Muscle of leg (tissue), 3 donors: ENCODE measurements at regions not wholly inside any gene's neighbourhood (a gene's known extent, or its start where the extent isn't known, plus 50 kb on each side); places are given as distances from the start of the nearest gene placed in this dataset.

Experiments used
- DNase-seq: peaks from one replicate; pipeline ENCODE4 v3.0.0; 2013
- H3K27ac ChIP-seq: one replicate; pipeline ENCODE4 v1.5.1; 2013; ENCODE audit warnings: mild to moderate bottlenecking, low read length, control low read depth
- H3K27me3 ChIP-seq: one replicate; pipeline ENCODE4 v1.6.1; 2013; ENCODE audit warnings: low read length; ENCODE audit not compliant: control insufficient read depth, insufficient read depth
- H3K36me3 ChIP-seq: one replicate; pipeline ENCODE4 v1.6.1; 2013; ENCODE audit warnings: low read length; ENCODE audit not compliant: control insufficient read depth, insufficient read depth
- H3K4me1 ChIP-seq: one replicate; pipeline ENCODE4 v1.6.1; 2013; ENCODE audit warnings: low read length; ENCODE audit not compliant: control insufficient read depth, insufficient read depth
- H3K4me3 ChIP-seq: one replicate; pipeline ENCODE4 v1.5.1; 2013; ENCODE audit warnings: low read length, control low read depth
- H3K9me3 ChIP-seq: replicated peaks from 2 replicates; pipeline ENCODE4 v1.6.1; 2013; ENCODE audit warnings: low read depth, low read length; ENCODE audit not compliant: control insufficient read depth
- WGBS: methylation state at CpG from one replicate; pipeline ENCODE4 v1.1.5; 2013; ENCODE audit warnings: missing lambda C conversion rate; ENCODE audit not compliant: insufficient coverage; 5-methylcytosine and 5-hydroxymethylcytosine counted together

DNA sequence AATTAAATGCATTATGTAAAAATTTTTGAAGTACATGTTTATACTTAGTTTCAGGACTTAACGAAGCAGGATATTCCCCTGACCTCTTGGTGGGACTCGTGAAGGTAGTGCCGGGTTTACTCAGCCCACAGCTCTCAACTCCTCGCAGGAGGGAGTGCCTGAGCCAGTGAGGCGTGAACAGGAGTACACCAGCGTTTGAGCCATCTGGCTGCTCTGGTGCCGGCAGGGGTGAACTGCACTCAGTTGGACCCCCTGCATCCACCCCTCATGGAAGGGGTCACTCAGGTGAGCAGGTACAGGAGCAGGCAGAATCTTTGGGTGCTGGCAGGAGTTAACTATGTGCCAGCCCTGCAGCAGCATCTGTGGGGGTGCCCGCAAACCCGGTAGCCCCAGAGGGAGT, 625.1 kb upstream of the PCDH15 start:
- Histone ChIP-seq H3K27ac (no peak overlapping the region), H3K36me3 (no peaks in the 10 kb centered on the region), H3K4me3 (no peak overlapping the region), H3K9me3 (no peaks in the 10 kb centered on the region), H3K27me3 (no peaks in the 10 kb centered on the region), H3K4me1 (no peaks in the 10 kb centered on the region)
- 88% methylated on average over 9 of the region's 9 CpGs for WGBS
- no peak for DNase-seq

DNA sequence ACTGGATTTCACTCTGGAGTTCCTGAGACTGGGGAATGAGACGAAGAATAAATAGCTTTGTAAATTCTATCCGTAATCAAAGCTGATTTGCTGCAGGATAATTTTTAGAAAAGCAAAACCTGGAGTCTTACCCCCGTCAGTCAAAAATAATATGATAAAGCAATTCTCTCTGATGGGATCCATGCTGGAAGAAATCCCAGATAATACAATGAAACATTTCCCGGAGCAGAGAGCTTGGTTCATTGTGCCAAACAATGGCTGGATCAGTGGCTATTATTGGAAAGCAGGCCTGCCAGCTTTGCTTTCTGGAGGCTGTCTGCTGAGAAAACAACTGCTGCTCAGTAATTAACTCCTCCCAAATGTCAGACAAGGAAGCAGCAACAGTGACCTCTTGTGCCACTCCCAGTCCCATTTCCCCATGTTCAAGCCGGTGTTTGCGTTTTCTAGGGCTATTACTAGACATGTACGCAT, 609.4 kb upstream of the PCDH15 start:
- Histone ChIP-seq H3K4me3 (no peak overlapping the region), H3K27ac (peak overlapping the region; percentile 2), H3K27me3 (no peaks in the 10 kb centered on the region), H3K36me3 (no peaks in the 10 kb centered on the region), H3K4me1 (no peaks in the 10 kb centered on the region), H3K9me3 (no peaks in the 10 kb centered on the region)
- WGBS, result 40% methylated on average over 1 of the region's 7 CpGs
- peak; percentile 77 for DNase-seq

DNA sequence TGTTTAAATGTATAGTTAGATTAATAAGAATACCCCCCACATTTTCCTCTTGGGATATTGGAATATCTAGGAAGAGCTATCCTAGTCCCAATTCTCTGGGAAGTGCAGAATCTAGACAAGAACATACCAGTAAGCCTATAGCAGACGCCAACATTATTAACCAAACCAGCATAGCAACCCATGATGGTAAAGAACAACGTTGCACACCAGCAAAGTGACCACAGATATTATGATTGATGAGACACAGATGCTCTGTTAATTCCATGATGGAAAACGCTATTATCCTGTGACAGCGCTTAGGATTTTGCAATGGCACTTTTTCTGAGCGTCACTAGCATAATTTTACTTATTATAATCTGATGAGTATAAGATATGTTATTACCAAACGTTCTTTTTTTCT, 603.1 kb upstream of the PCDH15 start:
- Histone ChIP-seq H3K27ac (no peak overlapping the region), H3K4me1 (no peaks in the 10 kb centered on the region), H3K9me3 (no peaks in the 10 kb centered on the region), H3K4me3 (no peak overlapping the region), H3K36me3 (no peaks in the 10 kb centered on the region), H3K27me3 (no peaks in the 10 kb centered on the region)
- no peak for DNase-seq
- no CpG with 5 or more reads among the region's 6 CpGs for WGBS

DNA sequence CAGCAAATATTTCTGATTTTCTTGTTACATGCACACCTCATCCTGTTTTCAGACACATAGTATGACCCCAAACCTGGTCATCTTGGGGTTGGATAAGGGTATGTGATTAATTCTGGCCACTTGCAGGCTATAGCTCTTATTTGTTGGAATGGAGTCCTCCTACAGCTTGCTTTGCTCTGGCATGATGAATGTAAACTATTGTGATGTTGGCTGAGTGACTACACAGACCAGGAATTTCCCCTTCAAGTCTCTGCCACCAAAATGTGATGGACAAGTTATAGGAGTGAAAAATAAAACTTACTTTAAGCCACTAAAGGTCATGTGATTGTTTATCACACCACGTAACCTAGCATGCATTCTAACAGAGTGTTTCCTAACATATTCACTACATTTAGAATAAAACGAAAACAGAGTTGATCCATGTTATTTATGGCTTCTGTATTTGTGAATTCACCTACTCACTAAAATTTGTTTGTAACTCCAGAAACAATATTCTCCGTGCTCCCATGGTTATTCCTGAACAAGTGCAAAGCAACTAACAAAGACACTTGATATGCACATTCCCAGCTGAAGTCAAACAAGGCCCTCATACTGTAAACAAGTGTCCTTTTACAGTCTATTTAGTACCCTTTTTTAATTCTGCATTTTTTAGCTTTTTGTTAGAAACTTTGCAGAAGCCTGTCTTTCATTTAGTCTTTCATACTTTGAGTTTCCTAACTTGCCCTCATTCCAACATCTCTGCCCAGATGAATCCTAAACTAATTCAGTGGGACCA, 599.2 kb upstream of the PCDH15 start:
- H3K27me3 ChIP-seq, result no peaks in the 10 kb centered on the region
- no peak overlapping the region for H3K27ac ChIP-seq
- 25% methylated on average over 1 of the region's 3 CpGs for WGBS
- H3K4me3 ChIP-seq, result no peak overlapping the region
- no peaks in the 10 kb centered on the region for H3K36me3 ChIP-seq
- no peak for DNase-seq
- H3K4me1 ChIP-seq, result no peaks in the 10 kb centered on the region
- no peaks in the 10 kb centered on the region for H3K9me3 ChIP-seq

DNA sequence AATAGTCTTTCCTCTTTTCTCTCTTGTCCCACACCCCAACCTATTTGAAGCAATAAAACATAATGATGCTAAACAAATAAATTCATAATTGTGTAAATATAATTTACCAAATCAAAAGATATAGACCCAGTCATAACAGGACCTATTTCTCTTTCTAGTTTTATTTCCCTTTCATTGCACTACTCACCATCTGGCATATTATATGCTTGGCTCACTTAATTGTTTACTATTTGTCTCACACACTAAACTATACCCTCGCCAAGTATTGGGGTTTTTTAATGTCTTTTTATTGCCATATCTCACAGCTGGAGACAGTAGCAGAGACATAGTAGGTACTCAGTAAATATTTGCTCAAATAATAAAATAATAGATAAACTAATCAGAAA, 597.5 kb upstream of the PCDH15 start:
- whole genome bisulfite sequencing, result no CpG with 5 or more reads among the region's 1 CpG

DNA sequence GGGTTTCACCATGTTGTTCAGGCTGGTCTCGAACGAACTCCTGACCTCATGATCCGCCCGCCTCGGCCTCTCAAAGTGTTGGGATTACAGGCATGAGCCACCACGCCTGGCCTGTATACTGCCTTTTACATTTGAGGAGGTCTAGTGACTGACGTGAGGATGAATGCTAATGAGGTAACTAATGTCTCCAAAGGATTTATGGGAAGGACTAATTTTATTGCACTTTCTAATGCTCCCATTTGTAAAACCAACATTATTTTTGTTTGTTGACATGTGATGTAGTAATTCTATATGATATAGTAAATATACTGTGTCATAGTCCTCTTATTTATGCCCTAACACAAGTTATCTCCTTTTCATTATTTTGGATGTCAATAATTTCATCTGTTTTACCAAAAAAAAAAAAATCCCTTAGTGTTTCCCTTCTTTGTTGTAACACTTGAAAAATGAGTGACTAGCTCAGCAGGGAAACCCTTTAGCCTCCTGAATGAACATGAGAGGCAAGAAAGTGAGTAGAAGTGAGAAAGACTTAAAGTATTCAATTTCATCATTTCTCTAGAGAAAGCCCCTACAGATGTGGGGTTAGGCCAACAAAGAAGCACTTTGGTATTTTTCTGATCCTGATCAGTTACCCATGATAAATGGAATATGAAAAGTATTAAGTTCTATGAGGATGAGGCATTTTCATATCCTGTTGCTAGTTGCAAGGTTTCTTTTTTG, 596.9 kb upstream of the PCDH15 start:
- Histone ChIP-seq H3K4me1 (no peaks in the 10 kb centered on the region), H3K4me3 (no peak overlapping the region), H3K27me3 (no peaks in the 10 kb centered on the region), H3K9me3 (no peaks in the 10 kb centered on the region), H3K27ac (no peak overlapping the region), H3K36me3 (no peaks in the 10 kb centered on the region)
- no peak for DNase-seq
- no CpG with 5 or more reads among the region's 7 CpGs for WGBS

More for the DNA sequence above, 597.5 kb upstream of the PCDH15 start:
- no peaks in the 10 kb centered on the region for H3K36me3 ChIP-seq
- H3K27ac ChIP-seq, result no peak overlapping the region
- no peaks in the 10 kb centered on the region for H3K9me3 ChIP-seq
- H3K4me1 ChIP-seq, result no peaks in the 10 kb centered on the region
- H3K4me3 ChIP-seq, result no peak overlapping the region
- no peaks in the 10 kb centered on the region for H3K27me3 ChIP-seq
- no peak for DNase-seq

DNA sequence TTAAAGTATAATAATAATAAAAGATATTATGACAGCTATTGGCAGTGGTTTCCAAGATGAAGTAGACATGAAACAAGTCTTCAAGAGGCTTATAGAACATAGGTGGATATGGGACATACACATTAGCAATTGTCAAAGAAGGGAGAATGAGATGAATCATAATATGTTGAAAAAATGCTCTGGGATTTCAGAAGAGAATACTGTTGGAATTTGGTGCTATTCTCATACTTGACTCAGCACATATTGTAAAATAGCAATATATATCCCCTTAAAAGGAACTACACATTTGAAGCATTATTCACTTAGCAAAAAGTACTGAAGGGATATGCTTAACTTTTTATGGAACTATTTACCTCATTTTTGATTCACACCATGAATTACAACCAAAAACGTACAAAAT, 577.2 kb upstream of the PCDH15 start:
- H3K9me3 ChIP-seq, result peaks cover 3% of the 10 kb centered on the region
- no peaks in the 10 kb centered on the region for H3K4me1 ChIP-seq
- H3K27ac ChIP-seq, result no peak overlapping the region
- H3K36me3 ChIP-seq, result no peaks in the 10 kb centered on the region
- no peak for DNase-seq
- H3K4me3 ChIP-seq, result no peak overlapping the region
- H3K27me3 ChIP-seq, result no peaks in the 10 kb centered on the region
- WGBS, result no CpG with 5 or more reads among the region's 1 CpG

DNA sequence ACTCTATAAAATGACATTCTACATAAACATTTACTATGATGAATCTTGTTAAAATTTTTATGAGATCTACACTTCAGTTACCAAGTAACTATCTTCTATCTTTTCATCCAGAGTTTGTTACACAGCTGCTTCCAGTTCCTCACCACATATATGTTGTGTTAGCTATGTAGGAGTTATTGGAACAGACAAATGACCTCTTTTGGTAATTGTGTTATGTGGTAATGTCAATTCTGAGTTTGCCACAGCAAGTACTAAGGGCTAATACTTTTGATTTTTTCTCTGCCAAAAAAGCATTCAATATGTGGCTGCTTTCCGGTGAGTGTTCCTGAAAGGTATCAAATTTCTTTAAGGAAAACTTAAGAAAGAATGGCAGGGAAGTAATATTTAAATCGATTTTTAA, 573.9 kb upstream of the PCDH15 start:
- Histone ChIP-seq H3K4me3 (no peak overlapping the region), H3K27ac (no peak overlapping the region), H3K36me3 (no peaks in the 10 kb centered on the region), H3K9me3 (no peaks in the 10 kb centered on the region), H3K4me1 (no peaks in the 10 kb centered on the region), H3K27me3 (no peaks in the 10 kb centered on the region)
- peak; percentile 0 for DNase-seq
- WGBS, result 7% methylated on average over 2 of the region's 2 CpGs

DNA sequence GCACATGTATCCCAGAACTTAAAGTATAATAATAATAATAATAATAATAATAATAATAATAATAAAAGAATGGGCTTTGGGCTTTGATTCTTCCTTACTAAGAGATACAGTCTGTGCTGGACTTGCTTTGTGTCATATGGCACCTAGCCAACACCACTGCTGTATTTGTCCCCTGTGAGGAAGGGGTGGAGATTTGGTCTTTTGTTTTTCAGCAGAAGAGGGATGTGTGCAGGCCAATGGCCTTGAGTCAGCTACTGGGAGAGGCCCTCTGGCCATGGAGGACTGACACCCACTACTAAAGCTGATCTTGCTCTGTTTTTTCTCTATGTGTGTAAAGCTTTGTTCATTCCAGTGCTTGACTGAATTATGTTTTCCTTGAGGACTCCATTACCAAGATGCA, 573.0 kb upstream of the PCDH15 start:
- DNase-seq, result peak; percentile 49
- H3K36me3 ChIP-seq, result no peaks in the 10 kb centered on the region
- H3K4me3 ChIP-seq, result no peak overlapping the region
- no peaks in the 10 kb centered on the region for H3K4me1 ChIP-seq
- H3K27me3 ChIP-seq, result no peaks in the 10 kb centered on the region
- no peaks in the 10 kb centered on the region for H3K9me3 ChIP-seq
- no peak overlapping the region for H3K27ac ChIP-seq

DNA sequence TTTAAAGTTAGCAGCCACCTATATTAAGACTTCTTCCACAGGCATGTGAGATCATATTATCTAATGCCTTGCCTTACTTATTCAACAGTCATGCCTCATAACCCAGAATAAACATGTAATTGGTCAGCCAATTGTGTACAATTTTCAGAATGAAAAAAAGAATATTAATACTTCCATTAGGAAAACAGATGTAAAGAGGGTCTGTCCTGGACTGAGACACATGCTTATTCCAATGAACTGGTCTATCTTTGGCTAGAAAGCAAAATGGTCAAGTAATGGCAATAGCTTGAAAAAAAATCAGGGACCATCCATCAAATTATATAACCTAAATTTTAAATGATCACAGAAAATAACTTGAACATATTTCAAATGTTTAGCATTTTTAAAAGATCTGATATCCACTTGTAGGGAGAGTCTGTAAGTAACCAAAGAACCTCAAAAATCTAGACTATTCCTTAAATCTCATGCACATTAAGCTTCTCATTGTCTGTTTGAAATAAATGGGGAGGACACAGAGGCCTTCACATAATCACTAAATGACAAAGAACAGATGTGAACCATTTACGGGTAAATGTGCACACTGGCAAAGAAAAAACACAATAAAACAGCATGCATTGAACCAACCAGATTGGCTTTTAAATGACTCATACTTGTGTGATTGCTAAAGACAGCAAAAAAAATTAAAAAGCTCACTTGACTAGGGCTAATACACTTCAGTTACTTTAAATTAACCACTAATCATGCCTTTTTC, 568.8 kb upstream of the PCDH15 start:
- Histone ChIP-seq H3K27ac (no peak overlapping the region), H3K27me3 (no peaks in the 10 kb centered on the region), H3K4me3 (no peak overlapping the region), H3K36me3 (no peaks in the 10 kb centered on the region), H3K9me3 (no peaks in the 10 kb centered on the region), H3K4me1 (no peaks in the 10 kb centered on the region)
- no peak for DNase-seq
- WGBS, result no CpG with 5 or more reads among the region's 1 CpG
